ENCODE measurements at regions not wholly inside any gene's neighbourhood (a gene's known extent, or its start where the extent isn't known, plus 50 kb on each side); places are given as distances from the start of the nearest gene placed in this dataset.

GRCh38 chr1:193340331-193340730 lies 153.9 kb upstream of the B3GALT2 start:
- DNase-seq, result no peak

GRCh38 chr1:193339401-193339800 lies 153.0 kb upstream of the B3GALT2 start:
- DNase-seq, result no peak

- DNase-seq, result peak; percentile 33
Measured at GRCh38 chr1:193338194-193338593, 151.8 kb upstream of the B3GALT2 start.

GRCh38 chr1:193335806-193336428 lies 149.5 kb upstream of the B3GALT2 start:
- no peak for DNase-seq

GRCh38 chr1:193333166-193333565 lies 146.8 kb upstream of the B3GALT2 start:
- DNase-seq, result no peak

GRCh38 chr1:193326296-193326695 lies 139.9 kb upstream of the B3GALT2 start:
- no peak for DNase-seq

GRCh38 chr1:193325771-193326170 lies 139.4 kb upstream of the B3GALT2 start:
- no peak for DNase-seq

- no peak for DNase-seq
Measured at GRCh38 chr1:193325042-193325441, 138.6 kb upstream of the B3GALT2 start.

- no peak for DNase-seq
Measured at GRCh38 chr1:193322211-193322610, 135.8 kb upstream of the B3GALT2 start.

GRCh38 chr1:193321242-193321840 lies 134.9 kb upstream of the B3GALT2 start:
- no peak for DNase-seq

GRCh38 chr1:193320270-193320669 lies 133.9 kb upstream of the B3GALT2 start:
- no peak for DNase-seq

- no peak for DNase-seq
Measured at GRCh38 chr1:193318347-193318746, 131.9 kb upstream of the B3GALT2 start.

- peak; percentile 4 for DNase-seq
Measured at GRCh38 chr1:193313354-193314140, 127.1 kb upstream of the B3GALT2 start.

- DNase-seq, result no peak
Measured at GRCh38 chr1:193312432-193312831, 126.0 kb upstream of the B3GALT2 start.

GRCh38 chr1:193311226-193311948 lies 125.0 kb upstream of the B3GALT2 start:
- DNase-seq, result no peak

GRCh38 chr1:193310564-193310963 lies 124.2 kb upstream of the B3GALT2 start:
- DNase-seq, result no peak

GRCh38 chr1:193309936-193310475 lies 123.6 kb upstream of the B3GALT2 start:
- no peak for DNase-seq

- no peak for DNase-seq
Measured at GRCh38 chr1:193308438-193308837, 122.0 kb upstream of the B3GALT2 start.

- no peak for DNase-seq
Measured at GRCh38 chr1:193306430-193306829, 120.0 kb upstream of the B3GALT2 start.
